IMR-90 (cell line): ENCODE measurements at regions not wholly inside any gene's neighbourhood (a gene's known extent, or its start where the extent isn't known, plus 50 kb on each side); places are given as distances from the start of the nearest gene placed in this dataset.

Experiments used
- ATAC-seq: fragments of 200-7000 bp; cut with Tn5 transposase; 2 replicates; pipeline ENCODE4 v1.9.1; 2020; ENCODE audit warnings: low read depth, mild to moderate bottlenecking, moderate library complexity
- BruUV-seq: library from RNA; stranded (reverse); fragments of 400-500 nt; replicated peaks from 2 replicates; lab custom pipeline; 2021; lab: Mats Ljungman, UMichigan
- CTCF ChIA-PET: fragments of 300-600 bp; formaldehyde crosslinking; extraction: SDS; loops from one replicate; lab custom pipeline; 2021; ENCODE audit warnings: antibody characterized with exemption; lab: Yijun Ruan, JAX
- POLR2A ChIA-PET: fragments of 300-600 bp; sonication (Branson Sonifier 250); formaldehyde crosslinking; loops from one replicate; lab custom pipeline; 2022; ENCODE audit warnings: antibody characterized with exemption; ENCODE audit not compliant: unreplicated experiment; lab: Charles Lee
- DNase-seq: peaks from one replicate; pipeline ENCODE4 v3.0.0; 2013
- H2AFZ ChIP-seq: replicated peaks from 2 replicates; pipeline ENCODE3; 2013; ENCODE audit warnings: low read length, mild to moderate bottlenecking; ENCODE audit not compliant: poor library complexity
- H2AK5ac ChIP-seq: 2 replicates; pipeline ENCODE4 v1.6.1; 2013; ENCODE audit warnings: low read depth, low read length, inconsistent platforms
- H2AK9ac ChIP-seq: replicated peaks from 2 replicates; pipeline ENCODE3; 2013; ENCODE audit warnings: mild to moderate bottlenecking, low read depth, low read length, moderate library complexity; ENCODE audit not compliant: poor library complexity
- H2BK120ac ChIP-seq: 2 replicates; pipeline ENCODE4 v1.6.1; 2013; ENCODE audit warnings: low read depth, low read length, inconsistent platforms
- H2BK15ac ChIP-seq: 3 replicates; pipeline ENCODE4 v1.6.1; 2013; ENCODE audit warnings: low read depth, low read length, inconsistent platforms
- H2BK20ac ChIP-seq: 2 replicates; pipeline ENCODE4 v1.6.1; 2013; ENCODE audit warnings: low read depth, mild to moderate bottlenecking, inconsistent platforms, low read length, moderate library complexity
- H2BK5ac ChIP-seq: 2 replicates; pipeline ENCODE4 v1.6.1; 2013; ENCODE audit warnings: mild to moderate bottlenecking, low read depth, low read length, inconsistent platforms; ENCODE audit not compliant: poor library complexity, severe bottlenecking
- H3K14ac ChIP-seq: replicated peaks from 2 replicates; pipeline ENCODE4 v1.6.1; 2013; ENCODE audit warnings: low read depth, low read length, inconsistent platforms
- H3K18ac ChIP-seq: 2 replicates; pipeline ENCODE4 v1.6.1; 2013; ENCODE audit warnings: low read depth, low read length, control low read depth
- H3K23ac ChIP-seq: 2 replicates; pipeline ENCODE4 v1.6.1; 2013; ENCODE audit warnings: low read depth, low read length, inconsistent platforms
- H3K27ac ChIP-seq: 2 replicates; pipeline ENCODE4 v1.5.1; 2013; ENCODE audit warnings: mild to moderate bottlenecking, control low read depth, low read length; ENCODE audit not compliant: insufficient read depth
- H3K27me3 ChIP-seq: 2 replicates; pipeline ENCODE4 v1.6.1; 2013; ENCODE audit warnings: low read length; ENCODE audit not compliant: control insufficient read depth, insufficient read depth
- H3K36me3 ChIP-seq: 2 replicates; pipeline ENCODE4 v1.6.1; 2013; ENCODE audit warnings: low read length, mixed read lengths; ENCODE audit not compliant: control insufficient read depth, insufficient read depth
- H3K4ac ChIP-seq: 2 replicates; pipeline ENCODE4 v1.6.1; 2013; ENCODE audit warnings: low read depth, low read length, inconsistent platforms
- H3K4me1 ChIP-seq: 2 replicates; pipeline ENCODE4 v1.6.1; 2013; ENCODE audit warnings: low read length, mixed read lengths; ENCODE audit not compliant: control insufficient read depth, insufficient read depth
- H3K4me2 ChIP-seq: 2 replicates; pipeline ENCODE4 v1.6.1; 2013; ENCODE audit warnings: low read depth, mild to moderate bottlenecking, control low read depth, low read length, moderate library complexity
- H3K4me3 ChIP-seq: 2 replicates; pipeline ENCODE4 v1.5.1; 2013; ENCODE audit warnings: low read depth, mild to moderate bottlenecking, control low read depth, low read length, moderate library complexity; ENCODE audit not compliant: insufficient read depth
- H3K56ac ChIP-seq: 2 replicates; pipeline ENCODE4 v1.6.1; 2013; ENCODE audit warnings: low read length, inconsistent platforms; ENCODE audit not compliant: insufficient read depth; ENCODE audit errors: extremely low read depth
- H3K79me1 ChIP-seq, 2 experiments: 2 replicates each; pipeline ENCODE4 v1.6.1; 2013; ENCODE audit warnings: low read length in 2 of 2, inconsistent platforms in 1 of 2, low read depth in 1 of 2
- H3K9ac ChIP-seq: 2 replicates; pipeline ENCODE4 v1.6.1; 2013; ENCODE audit warnings: low read depth, low read length, control low read depth
- H3K9me1 ChIP-seq: 2 replicates; pipeline ENCODE4 v1.6.1; 2013; ENCODE audit warnings: low read length, inconsistent platforms; ENCODE audit not compliant: insufficient read depth
- H3K9me3 ChIP-seq: 2 replicates; pipeline ENCODE4 v1.6.1; 2013; ENCODE audit warnings: low read length; ENCODE audit not compliant: control insufficient read depth, insufficient read depth
- H4K20me1 ChIP-seq: 2 replicates; pipeline ENCODE4 v1.6.1; 2013; ENCODE audit warnings: low read length, inconsistent platforms; ENCODE audit not compliant: insufficient read depth
- H4K5ac ChIP-seq: 2 replicates; pipeline ENCODE4 v1.6.1; 2013; ENCODE audit warnings: mild to moderate bottlenecking, low read depth, low read length, control low read depth
- H4K8ac ChIP-seq, 2 experiments: 2 replicates each; pipeline ENCODE4 v1.6.1; 2013; ENCODE audit warnings: low read depth in 2 of 2, low read length in 2 of 2, control low read depth in 1 of 2, inconsistent platforms in 1 of 2
- H4K91ac ChIP-seq: 2 replicates; pipeline ENCODE4 v1.6.1; 2013; ENCODE audit warnings: low read depth, low read length, inconsistent platforms; ENCODE audit not compliant: insufficient read depth
- BHLHE40 ChIP-seq: fragments of 150-350 bp; IDR thresholded peaks from 2 replicates; pipeline ENCODE4 v1.6.1; 2016; ENCODE audit warnings: mild to moderate bottlenecking, low read depth, low read length
- CTCF ChIP-seq: conservative IDR thresholded peaks from 2 replicates; pipeline ENCODE4 v1.5.1; 2012; ENCODE audit warnings: mild to moderate bottlenecking, low read depth, low read length, improper control_type of control experiment
- ELK1 ChIP-seq: fragments of 150-350 bp; IDR thresholded peaks from 2 replicates; pipeline ENCODE4 v1.6.1; 2016; ENCODE audit warnings: low read depth, mild to moderate bottlenecking, low read length, moderate library complexity, borderline replicate concordance
- FOS ChIP-seq: fragments of 150-350 bp; IDR thresholded peaks from 2 replicates; pipeline ENCODE4 v1.6.1; 2016; ENCODE audit warnings: low read depth, low read length
- NFE2L2 ChIP-seq: fragments of 150-350 bp; IDR thresholded peaks from 2 replicates; pipeline ENCODE4 v1.6.1; 2016; ENCODE audit warnings: low read depth, mild to moderate bottlenecking, low read length
- WGBS, 2 experiments: methylation state at CpG; one replicate each; pipeline versions ENCODE4 v1.1.5 to v1.1.7; 2013; ENCODE audit warnings: missing lambda C conversion rate in 2 of 2; ENCODE audit not compliant: insufficient read length in 1 of 2; ENCODE audit errors: extremely low coverage in 2 of 2; 5-methylcytosine and 5-hydroxymethylcytosine counted together
- dilution Hi-C: fragments of 300-500 bp; cut with HindIII; formaldehyde crosslinking; loops from one replicate; pipeline ENCODE4 v1.14.3; 2018; ENCODE audit warnings: low sequenced_read_pairs; ENCODE audit not compliant: unreplicated experiment
- in situ Hi-C: fragments of 300-500 bp; cut with MboI; formaldehyde crosslinking; loops from 3 replicates; pipeline ENCODE4 v1.14.3; 2019; ENCODE audit warnings: low sequenced_read_pairs, inconsistent platforms, mixed read lengths
- intact Hi-C: fragments of 100-400 bp; cut with micrococcal nuclease; formaldehyde crosslinking; loops from 2 replicates; pipeline ENCODE4 v1.10.0; 2022

- Histone ChIP-seq H2BK15ac (no peak overlapping the region), H3K14ac (no peak overlapping the region), H4K91ac (no peak overlapping the region), H3K23ac (no peak overlapping the region), H3K9ac (no peak overlapping the region), H3K18ac (no peak overlapping the region), H3K4me3 (no peak overlapping the region), H2AFZ (no peak overlapping the region), H2BK120ac (no peak overlapping the region), H3K4me2 (no peak overlapping the region), H3K27ac (no peak overlapping the region), H2BK5ac (no peak overlapping the region), H4K5ac (no peak overlapping the region), H4K8ac (no peak overlapping the region), H3K27me3 (no peaks in the 10 kb centered on the region), H4K20me1 (no peaks in the 10 kb centered on the region), H3K4me1 (no peaks in the 10 kb centered on the region), H3K36me3 (no peaks in the 10 kb centered on the region), H3K4ac (no peak overlapping the region), H3K79me1 (no peaks in the 10 kb centered on the region), H3K56ac (no peak overlapping the region), H2BK20ac (no peak overlapping the region), H3K9me3 (no peaks in the 10 kb centered on the region), H3K9me1 (no peaks in the 10 kb centered on the region), H2AK5ac (no peak overlapping the region), H2AK9ac (no peak overlapping the region)
- ChIA-PET CTCF (no interaction called here), POLR2A (no interaction called here)
- intact Hi-C loops, result no loop called here
- dilution Hi-C loops, result no loop called here
- DNase-seq, result no peak
- ATAC-seq, result no peak
- BruUV-seq, result no TSS peak
- TF ChIP-seq ELK1 (no peak), FOS (no peak), NFE2L2 (peak; percentile 82), CTCF (no peak), BHLHE40 (no peak)
- WGBS, 2 experiments, result no CpG with 5 or more reads among the region's 1 CpG
- in situ Hi-C loops, result no loop called here
These were observed 636.8 kb upstream of the CCDC179 start for GRCh38 chr11:23497040-23497439.
